Endothelial cell of umbilical vein (primary cell): ENCODE measurements at regions not wholly inside any gene's neighbourhood (a gene's known extent, or its start where the extent isn't known, plus 50 kb on each side); places are given as distances from the start of the nearest gene placed in this dataset.
"Not testable (repeated sequence)": the region's sequence is repeated elsewhere in the genome, so short reads cannot be mapped to it uniquely, and the experiment has no call there.

Source experiments
- BruUV-seq: library from RNA; stranded (reverse); fragments of 400-500 nt; replicated peaks from 2 replicates; lab custom pipeline; 2021; lab: Mats Ljungman, UMichigan
- CTCF ChIA-PET: fragments of 300-600, 350-600 bp; sonication (Branson Sonifier 250); formaldehyde crosslinking; loops from one replicate; lab custom pipeline; 2021; ENCODE audit warnings: antibody characterized with exemption, inconsistent platforms; lab: Charles Lee
- POLR2A ChIA-PET: fragments of 300-600, 350-600 bp; sonication (Branson Sonifier 250); formaldehyde crosslinking; loops from one replicate; lab custom pipeline; 2021; ENCODE audit warnings: antibody characterized with exemption, inconsistent platforms; lab: Charles Lee
- DNase-seq: peaks from one replicate; pipeline ENCODE4 v3.0.0-alpha.2; 2011; ENCODE audit warnings: low read depth, low spot score
- FAIRE-seq: peaks from 2 replicates; lab custom pipeline; 2011; peaks lifted over from hg19 to GRCh38; lab: Jason Lieb, UNC
- H2AFZ ChIP-seq: 2 replicates; pipeline ENCODE4 v1.6.0; 2012; ENCODE audit warnings: low read depth, low read length, control low read depth, inconsistent platforms
- H3K27ac ChIP-seq: 2 replicates; pipeline ENCODE4 v1.5.1; 2011; ENCODE audit warnings: low read depth, mild to moderate bottlenecking, control low read depth, low read length, moderate library complexity; ENCODE audit not compliant: insufficient read depth
- H3K27me3 ChIP-seq, 2 experiments: 2 replicates each; pipeline versions ENCODE4 v1.6.0 to v1.6.1; 2011; ENCODE audit warnings: low read length in 2 of 2, mixed read lengths in 1 of 2; ENCODE audit not compliant: control insufficient read depth in 2 of 2, insufficient read depth in 2 of 2
- H3K36me3 ChIP-seq, 2 experiments: 2 replicates in 1 of 2; 3 replicates in 1 of 2; pipeline ENCODE4 v1.5.1; 2011; ENCODE audit warnings: low read length in 2 of 2, mild to moderate bottlenecking in 1 of 2, moderate library complexity in 1 of 2; ENCODE audit not compliant: control insufficient read depth in 2 of 2, insufficient read depth in 2 of 2; ENCODE audit errors: extremely low read depth in 1 of 2
- H3K4me1 ChIP-seq: 3 replicates; pipeline ENCODE4 v1.5.1; 2011; ENCODE audit warnings: mild to moderate bottlenecking, low read length; ENCODE audit not compliant: control insufficient read depth, insufficient read depth; ENCODE audit errors: extremely low read depth
- H3K4me2 ChIP-seq: 2 replicates; pipeline ENCODE4 v1.6.1; 2011; ENCODE audit warnings: low read length, control low read depth, mixed read lengths; ENCODE audit not compliant: insufficient read depth
- H3K4me3 ChIP-seq, 3 experiments: fragments of 200-600 bp in 1 of 3; sonication (generic), shearing (Covaris generic) in 1 of 3; replicated peaks in 1 of 3; 2 replicates each; pipeline ENCODE4 v1.5.1; 2011 to 2016; ENCODE audit warnings: control low read depth in 3 of 3, low read length in 3 of 3, mild to moderate bottlenecking in 2 of 3, inconsistent platforms in 1 of 3, low read depth in 1 of 3, moderate library complexity in 1 of 3; ENCODE audit not compliant: insufficient read depth in 1 of 3
- H3K79me2 ChIP-seq: 2 replicates; pipeline ENCODE4 v1.6.0; 2012; ENCODE audit warnings: low read length, inconsistent platforms; ENCODE audit not compliant: control insufficient read depth, insufficient read depth
- H3K9ac ChIP-seq: replicated peaks from 2 replicates; pipeline ENCODE3; 2011; ENCODE audit warnings: low read length, control low read depth; ENCODE audit not compliant: insufficient read depth; ENCODE audit errors: extremely low read depth
- H3K9me1 ChIP-seq: replicated peaks from 3 replicates; pipeline ENCODE4 v1.6.0; 2011; ENCODE audit warnings: mild to moderate bottlenecking, low read length; ENCODE audit not compliant: control insufficient read depth, insufficient read depth; ENCODE audit errors: extremely low read depth
- H3K9me3 ChIP-seq: replicated peaks from 2 replicates; pipeline ENCODE4 v1.5.1; 2012; ENCODE audit warnings: low read length, inconsistent platforms; ENCODE audit not compliant: control insufficient read depth, insufficient read depth
- H4K20me1 ChIP-seq: replicated peaks from 2 replicates; pipeline ENCODE3; 2011; ENCODE audit warnings: mild to moderate bottlenecking, low read length; ENCODE audit not compliant: control insufficient read depth, insufficient read depth; ENCODE audit errors: extremely low read depth
- EZH2 ChIP-seq: IDR thresholded peaks from 2 replicates; pipeline ENCODE4 v1.6.1; 2012; ENCODE audit warnings: borderline replicate concordance, low read depth, mild to moderate bottlenecking, moderate library complexity, low read length, inconsistent platforms; ENCODE audit not compliant: severe bottlenecking
- FOS ChIP-seq: IDR thresholded peaks from 2 replicates; pipeline ENCODE4 v1.6.1; 2011; ENCODE audit warnings: mild to moderate bottlenecking, low read length, moderate library complexity, borderline replicate concordance; ENCODE audit not compliant: insufficient read depth
- GATA2 ChIP-seq: IDR thresholded peaks from 2 replicates; pipeline ENCODE4 v1.7.0; 2011; ENCODE audit warnings: low read depth, mild to moderate bottlenecking, moderate library complexity, mixed read lengths, low read length; ENCODE audit not compliant: insufficient read length, insufficient read depth
- JUN ChIP-seq: IDR thresholded peaks from 2 replicates; pipeline ENCODE4 v1.6.1; 2011; ENCODE audit warnings: borderline replicate concordance, low read depth; ENCODE audit not compliant: insufficient read length, insufficient read depth
- MYC ChIP-seq: IDR thresholded peaks from one replicate; pipeline ENCODE4 v1.6.1; 2011; ENCODE audit warnings: mild to moderate bottlenecking, low read depth, low read length
- POLR2A ChIP-seq: IDR thresholded peaks from 2 replicates; pipeline ENCODE4 v1.6.1; 2012; ENCODE audit warnings: low read depth, mild to moderate bottlenecking, control low read depth, low read length
- POLR2AphosphoS5 ChIP-seq: IDR thresholded peaks from 2 replicates; pipeline ENCODE4 v1.6.1; 2012; ENCODE audit warnings: low read depth, mild to moderate bottlenecking, control low read depth, low read length, moderate library complexity; ENCODE audit not compliant: insufficient read depth
- dilution Hi-C: fragments of 300-500 bp; cut with MboI; formaldehyde crosslinking; loops from one replicate; pipeline ENCODE4 v1.15.0; 2019; ENCODE audit warnings: low sequenced_read_pairs; ENCODE audit not compliant: extremely low pct_ligation_motif_present
- intact Hi-C: fragments of 100-400 bp; cut with micrococcal nuclease; formaldehyde crosslinking; loops from one replicate; pipeline ENCODE4 v1.10.0; 2022
- TF ChIP-seq, protein P1 (sequence below): IDR thresholded peaks from 2 replicates; pipeline ENCODE4 v1.6.1; 2011; ENCODE audit not compliant: insufficient read depth, insufficient read length
- TF ChIP-seq, protein P2 (sequence below), 2 donors: IDR thresholded peaks; 1 replicate in 1 of 2; 2 replicates in 1 of 2; pipeline ENCODE4 v1.5.1; 2011; ENCODE audit warnings: low read length in 2 of 2, mild to moderate bottlenecking in 2 of 2, moderate library complexity in 2 of 2, control low read depth in 1 of 2, inconsistent platforms in 1 of 2, low read depth in 1 of 2; ENCODE audit not compliant: insufficient read depth in 1 of 2; ENCODE audit errors: extremely low read depth in 1 of 2

DNA sequence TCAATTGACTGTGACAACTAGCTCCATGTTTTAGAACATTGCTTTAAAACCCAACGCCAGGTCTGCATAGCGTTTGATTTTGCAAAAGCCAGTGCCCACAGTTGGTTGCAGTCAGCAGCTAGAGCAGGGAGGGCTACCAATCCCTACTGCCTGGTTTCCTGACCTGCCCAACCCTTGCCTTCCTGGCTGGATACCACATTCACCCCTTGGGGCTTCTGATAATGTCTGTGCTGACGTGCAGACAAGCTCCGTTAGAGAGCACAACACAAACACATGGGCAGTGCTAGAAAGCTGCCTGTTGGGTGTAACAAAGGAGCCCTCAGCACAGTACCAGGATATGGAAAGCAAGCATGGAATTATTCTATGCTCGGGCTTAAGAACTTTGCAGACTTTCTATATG is 71.4 kb upstream of the THSD7B start:
- intact Hi-C loops (no loop called here), dilution Hi-C loops (no loop called here)
- H3K79me2 ChIP-seq, result no peaks in the 10 kb centered on the region
- H3K9me1 ChIP-seq, result no peaks in the 10 kb centered on the region
- ChIA-PET POLR2A (no interaction called here), CTCF (no interaction called here)
- H3K4me2 ChIP-seq, result no peak overlapping the region
- no peak overlapping the region for H2AFZ ChIP-seq
- peaks cover 3% of the 10 kb centered on the region for H3K9me3 ChIP-seq
- DNase-seq (no peak), FAIRE-seq (no peak)
- no peaks in the 10 kb centered on the region for H4K20me1 ChIP-seq
- H3K9ac ChIP-seq, result no peak overlapping the region
- H3K36me3 ChIP-seq, result no peaks in the 10 kb centered on the region
- no TSS peak for BruUV-seq
- H3K4me1 ChIP-seq, result no peaks in the 10 kb centered on the region
- no peak overlapping the region for H3K27ac ChIP-seq
- no peaks in the 10 kb centered on the region for H3K27me3 ChIP-seq
- H3K4me3 ChIP-seq, result no peak overlapping the region
- no peak for TF ChIP-seq POLR2AphosphoS5
- no peak for TF ChIP-seq JUN
- TF ChIP-seq, protein P1, sequence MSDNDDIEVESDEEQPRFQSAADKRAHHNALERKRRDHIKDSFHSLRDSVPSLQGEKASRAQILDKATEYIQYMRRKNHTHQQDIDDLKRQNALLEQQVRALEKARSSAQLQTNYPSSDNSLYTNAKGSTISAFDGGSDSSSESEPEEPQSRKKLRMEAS, result no peak
- TF ChIP-seq POLR2A, result no peak
- TF ChIP-seq EZH2, result no peak
- TF ChIP-seq FOS, result no peak
- TF ChIP-seq MYC, result no peak
- TF ChIP-seq, protein P2, sequence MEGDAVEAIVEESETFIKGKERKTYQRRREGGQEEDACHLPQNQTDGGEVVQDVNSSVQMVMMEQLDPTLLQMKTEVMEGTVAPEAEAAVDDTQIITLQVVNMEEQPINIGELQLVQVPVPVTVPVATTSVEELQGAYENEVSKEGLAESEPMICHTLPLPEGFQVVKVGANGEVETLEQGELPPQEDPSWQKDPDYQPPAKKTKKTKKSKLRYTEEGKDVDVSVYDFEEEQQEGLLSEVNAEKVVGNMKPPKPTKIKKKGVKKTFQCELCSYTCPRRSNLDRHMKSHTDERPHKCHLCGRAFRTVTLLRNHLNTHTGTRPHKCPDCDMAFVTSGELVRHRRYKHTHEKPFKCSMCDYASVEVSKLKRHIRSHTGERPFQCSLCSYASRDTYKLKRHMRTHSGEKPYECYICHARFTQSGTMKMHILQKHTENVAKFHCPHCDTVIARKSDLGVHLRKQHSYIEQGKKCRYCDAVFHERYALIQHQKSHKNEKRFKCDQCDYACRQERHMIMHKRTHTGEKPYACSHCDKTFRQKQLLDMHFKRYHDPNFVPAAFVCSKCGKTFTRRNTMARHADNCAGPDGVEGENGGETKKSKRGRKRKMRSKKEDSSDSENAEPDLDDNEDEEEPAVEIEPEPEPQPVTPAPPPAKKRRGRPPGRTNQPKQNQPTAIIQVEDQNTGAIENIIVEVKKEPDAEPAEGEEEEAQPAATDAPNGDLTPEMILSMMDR (IDR thresholded peaks at IDR 0.05; ENCODE audit: extremely low read depth in 1 of 2, insufficient read depth in 1 of 2, low read depth in 1 of 2, low read length in 2 of 2), result no peak
- TF ChIP-seq GATA2, result no peak

DNA sequence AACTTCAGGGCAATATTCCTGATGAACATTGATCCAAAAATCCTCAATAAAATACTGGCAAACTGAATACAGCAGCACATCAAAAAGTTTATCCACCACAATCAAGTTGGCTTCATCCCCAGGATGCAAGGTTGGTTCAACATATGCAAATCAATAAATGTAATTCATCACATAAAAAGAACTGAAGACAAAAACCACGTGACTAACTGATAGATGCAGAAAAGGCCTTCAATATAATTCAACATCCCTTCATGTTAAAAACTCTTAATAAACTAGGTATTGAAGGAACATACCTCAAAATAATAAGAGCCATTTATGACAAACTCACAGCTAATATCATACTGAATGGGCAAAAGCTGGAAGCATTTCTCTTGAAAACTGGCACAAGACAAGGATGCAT is 85.3 kb upstream of the THSD7B start:
- H3K27ac ChIP-seq, H3K4me1 ChIP-seq, POLR2A ChIA-PET, H4K20me1 ChIP-seq, DNase-seq, H3K4me2 ChIP-seq, dilution Hi-C loops, H3K9ac ChIP-seq, H3K9me1 ChIP-seq, BruUV-seq, H3K27me3 ChIP-seq, H3K4me3 ChIP-seq, H3K9me3 ChIP-seq, FAIRE-seq, H3K79me2 ChIP-seq, intact Hi-C loops, H2AFZ ChIP-seq, H3K36me3 ChIP-seq: not testable (repeated sequence)
- CTCF ChIA-PET, result interaction anchor here (0.6 kb wide), 1 partner anchor 734 kb away, joined by 3 read pairs; no protein-coding TSS in a partner anchor
